ENCODE measurements at regions not wholly inside any gene's neighbourhood (a gene's known extent, or its start where the extent isn't known, plus 50 kb on each side); places are given as distances from the start of the nearest gene placed in this dataset.
"Not testable (repeated sequence)": the region's sequence is repeated elsewhere in the genome, so short reads cannot be mapped to it uniquely, and the experiment has no call there.

GRCh38 chr3:127072221-127072771 lies 89.4 kb downstream of the PLXNA1 start:
- DNase-seq, result no peak
- Histone ChIP-seq H3K27ac (no peak overlapping the region), H3K9me3 (replicated peaks) (no peaks in the 10 kb centered on the region), H3K36me3 (no peaks in the 10 kb centered on the region), H3K27me3 (peaks cover 4% of the 10 kb centered on the region; the same call in 1 of the 2 replicates), H3K4me1 (no peaks in the 10 kb centered on the region), H3K4me3 (no peak overlapping the region)

- Histone ChIP-seq H3K4me3 (no peak overlapping the region), H3K9me3 (replicated peaks) (no peaks in the 10 kb centered on the region), H3K27ac (no peak overlapping the region), H3K4me1 (no peaks in the 10 kb centered on the region), H3K36me3 (no peaks in the 10 kb centered on the region), H3K27me3 (peaks cover 4% of the 10 kb centered on the region; the same call in 1 of the 2 replicates)
- DNase-seq, result no peak
Observed at GRCh38 chr3:127072971-127073783, 90.3 kb downstream of the PLXNA1 start.

- no peaks in the 10 kb centered on the region for H3K9me3 ChIP-seq (replicated peaks)
- DNase-seq, result no peak
- H3K27ac ChIP-seq, result no peak overlapping the region
- H3K4me3 ChIP-seq, result no peak overlapping the region
- H3K4me1 ChIP-seq, result no peaks in the 10 kb centered on the region
- H3K27me3 ChIP-seq, result no peaks in the 10 kb centered on the region
- H3K36me3 ChIP-seq, result no peaks in the 10 kb centered on the region
Observed at GRCh38 chr3:127073941-127074820, 91.3 kb downstream of the PLXNA1 start.

GRCh38 chr3:127074900-127075360 lies 92.0 kb downstream of the PLXNA1 start:
- no peaks in the 10 kb centered on the region for H3K27me3 ChIP-seq
- H3K4me3 ChIP-seq, result no peak overlapping the region
- H3K36me3 ChIP-seq, result no peaks in the 10 kb centered on the region
- H3K4me1 ChIP-seq, result no peaks in the 10 kb centered on the region
- no peak overlapping the region for H3K27ac ChIP-seq
- DNase-seq, result peak in 1 of 2 experiments; percentile 9
- H3K9me3 ChIP-seq (replicated peaks), result no peaks in the 10 kb centered on the region

GRCh38 chr3:127076166-127076992 lies 93.5 kb downstream of the PLXNA1 start:
- not testable (repeated sequence) for DNase-seq; H3K27ac ChIP-seq; H3K36me3 ChIP-seq; H3K9me3 ChIP-seq (replicated peaks); H3K27me3 ChIP-seq; H3K4me3 ChIP-seq; H3K4me1 ChIP-seq

GRCh38 chr3:127077068-127077467 lies 94.2 kb downstream of the PLXNA1 start:
- Histone ChIP-seq H3K27ac (no peak overlapping the region), H3K36me3 (no peaks in the 10 kb centered on the region), H3K4me1 (no peaks in the 10 kb centered on the region), H3K27me3 (no peaks in the 10 kb centered on the region), H3K4me3 (no peak overlapping the region), H3K9me3 (replicated peaks) (no peaks in the 10 kb centered on the region)
- no peak for DNase-seq

- Histone ChIP-seq H3K27ac (no peak overlapping the region), H3K27me3 (no peaks in the 10 kb centered on the region), H3K36me3 (no peaks in the 10 kb centered on the region), H3K4me1 (no peaks in the 10 kb centered on the region), H3K9me3 (replicated peaks) (no peaks in the 10 kb centered on the region), H3K4me3 (no peak overlapping the region)
- DNase-seq, result no peak
Observed at GRCh38 chr3:127077505-127078064, 94.7 kb downstream of the PLXNA1 start.

- Histone ChIP-seq H3K4me3 (no peak overlapping the region), H3K9me3 (replicated peaks) (no peaks in the 10 kb centered on the region), H3K4me1 (no peaks in the 10 kb centered on the region), H3K36me3 (no peaks in the 10 kb centered on the region), H3K27ac (no peak overlapping the region), H3K27me3 (no peaks in the 10 kb centered on the region)
- DNase-seq, result no peak
Observed at GRCh38 chr3:127078626-127079025, 95.7 kb downstream of the PLXNA1 start.

- Histone ChIP-seq H3K27me3 (no peaks in the 10 kb centered on the region), H3K9me3 (replicated peaks) (no peaks in the 10 kb centered on the region)
Observed at GRCh38 chr3:127079211-127079610, 96.3 kb downstream of the PLXNA1 start.

GRCh38 chr3:127081001-127081720 lies 98.2 kb downstream of the PLXNA1 start:
- Histone ChIP-seq H3K36me3 (no peaks in the 10 kb centered on the region), H3K4me3 (no peak overlapping the region), H3K4me1 (no peaks in the 10 kb centered on the region), H3K9me3 (replicated peaks) (no peaks in the 10 kb centered on the region), H3K27me3 (no peaks in the 10 kb centered on the region), H3K27ac (no peak overlapping the region)
- no peak for DNase-seq

More at GRCh38 chr3:127079211-127079610, 96.3 kb downstream of the PLXNA1 start:
- Histone ChIP-seq H3K4me3 (no peak overlapping the region), H3K4me1 (no peaks in the 10 kb centered on the region), H3K36me3 (no peaks in the 10 kb centered on the region), H3K27ac (no peak overlapping the region)
- no peak for DNase-seq

GRCh38 chr3:127082066-127082465 lies 99.2 kb downstream of the PLXNA1 start:
- Histone ChIP-seq H3K4me1 (no peaks in the 10 kb centered on the region), H3K36me3 (no peaks in the 10 kb centered on the region), H3K27me3 (no peaks in the 10 kb centered on the region), H3K9me3 (replicated peaks) (no peaks in the 10 kb centered on the region), H3K27ac (no peak overlapping the region), H3K4me3 (no peak overlapping the region)
- DNase-seq, result no peak

GRCh38 chr3:127083778-127084397 lies 101.0 kb downstream of the PLXNA1 start:
- no peaks in the 10 kb centered on the region for H3K4me1 ChIP-seq
- no peak for DNase-seq
- H3K9me3 ChIP-seq (replicated peaks), result no peaks in the 10 kb centered on the region
- no peaks in the 10 kb centered on the region for H3K36me3 ChIP-seq
- no peak overlapping the region for H3K4me3 ChIP-seq
- no peaks in the 10 kb centered on the region for H3K27me3 ChIP-seq
- no peak overlapping the region for H3K27ac ChIP-seq

GRCh38 chr3:127084401-127084990 lies 101.6 kb downstream of the PLXNA1 start:
- no peaks in the 10 kb centered on the region for H3K4me1 ChIP-seq
- no peaks in the 10 kb centered on the region for H3K27me3 ChIP-seq
- DNase-seq, result no peak

More at GRCh38 chr3:127084401-127084990, 101.6 kb downstream of the PLXNA1 start:
- Histone ChIP-seq H3K27ac (no peak overlapping the region), H3K9me3 (replicated peaks) (no peaks in the 10 kb centered on the region), H3K4me3 (no peak overlapping the region), H3K36me3 (no peaks in the 10 kb centered on the region)

All from SJCRH30 (cell line).